ENCODE measurements at regions not wholly inside any gene's neighbourhood (a gene's known extent, or its start where the extent isn't known, plus 50 kb on each side); places are given as distances from the start of the nearest gene placed in this dataset.

DNA sequence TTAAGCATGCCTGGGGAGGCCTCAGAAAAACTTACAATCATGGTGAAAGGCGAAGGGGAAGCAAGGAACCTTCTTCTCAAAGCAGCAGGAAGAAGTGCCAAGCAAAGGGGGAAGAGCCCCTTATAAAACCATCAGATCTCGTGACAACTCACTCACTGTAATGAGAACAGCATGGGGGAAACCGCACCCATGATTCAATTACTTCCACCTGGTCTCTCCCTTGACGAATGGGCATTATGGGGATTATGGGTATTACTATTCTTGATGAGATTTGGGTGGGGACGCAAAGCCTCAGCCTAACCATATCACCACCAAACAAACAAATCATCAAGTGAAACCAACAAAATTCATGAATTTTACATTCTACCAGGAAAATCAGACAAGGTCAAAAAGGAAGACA, 76.7 kb upstream of the TAB3 start:
- H3K4me1 Mint-ChIP-seq, result no peaks in the 10 kb centered on the region
- TF ChIP-seq, protein P1, sequence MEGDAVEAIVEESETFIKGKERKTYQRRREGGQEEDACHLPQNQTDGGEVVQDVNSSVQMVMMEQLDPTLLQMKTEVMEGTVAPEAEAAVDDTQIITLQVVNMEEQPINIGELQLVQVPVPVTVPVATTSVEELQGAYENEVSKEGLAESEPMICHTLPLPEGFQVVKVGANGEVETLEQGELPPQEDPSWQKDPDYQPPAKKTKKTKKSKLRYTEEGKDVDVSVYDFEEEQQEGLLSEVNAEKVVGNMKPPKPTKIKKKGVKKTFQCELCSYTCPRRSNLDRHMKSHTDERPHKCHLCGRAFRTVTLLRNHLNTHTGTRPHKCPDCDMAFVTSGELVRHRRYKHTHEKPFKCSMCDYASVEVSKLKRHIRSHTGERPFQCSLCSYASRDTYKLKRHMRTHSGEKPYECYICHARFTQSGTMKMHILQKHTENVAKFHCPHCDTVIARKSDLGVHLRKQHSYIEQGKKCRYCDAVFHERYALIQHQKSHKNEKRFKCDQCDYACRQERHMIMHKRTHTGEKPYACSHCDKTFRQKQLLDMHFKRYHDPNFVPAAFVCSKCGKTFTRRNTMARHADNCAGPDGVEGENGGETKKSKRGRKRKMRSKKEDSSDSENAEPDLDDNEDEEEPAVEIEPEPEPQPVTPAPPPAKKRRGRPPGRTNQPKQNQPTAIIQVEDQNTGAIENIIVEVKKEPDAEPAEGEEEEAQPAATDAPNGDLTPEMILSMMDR (IDR thresholded peaks at IDR 0.05; ENCODE audit: unreplicated experiment in 3 of 3), result no peak
- no peak overlapping the region for H3K27ac Mint-ChIP-seq
- no peak overlapping the region for H3K4me3 Mint-ChIP-seq
- H3K36me3 Mint-ChIP-seq (ENCODE audit: low read depth), result no peaks in the 10 kb centered on the region
- H3K27me3 Mint-ChIP-seq (ENCODE audit: low read depth), result no peaks in the 10 kb centered on the region
- H3K9me3 Mint-ChIP-seq, result peaks cover 2% of the 10 kb centered on the region

DNA sequence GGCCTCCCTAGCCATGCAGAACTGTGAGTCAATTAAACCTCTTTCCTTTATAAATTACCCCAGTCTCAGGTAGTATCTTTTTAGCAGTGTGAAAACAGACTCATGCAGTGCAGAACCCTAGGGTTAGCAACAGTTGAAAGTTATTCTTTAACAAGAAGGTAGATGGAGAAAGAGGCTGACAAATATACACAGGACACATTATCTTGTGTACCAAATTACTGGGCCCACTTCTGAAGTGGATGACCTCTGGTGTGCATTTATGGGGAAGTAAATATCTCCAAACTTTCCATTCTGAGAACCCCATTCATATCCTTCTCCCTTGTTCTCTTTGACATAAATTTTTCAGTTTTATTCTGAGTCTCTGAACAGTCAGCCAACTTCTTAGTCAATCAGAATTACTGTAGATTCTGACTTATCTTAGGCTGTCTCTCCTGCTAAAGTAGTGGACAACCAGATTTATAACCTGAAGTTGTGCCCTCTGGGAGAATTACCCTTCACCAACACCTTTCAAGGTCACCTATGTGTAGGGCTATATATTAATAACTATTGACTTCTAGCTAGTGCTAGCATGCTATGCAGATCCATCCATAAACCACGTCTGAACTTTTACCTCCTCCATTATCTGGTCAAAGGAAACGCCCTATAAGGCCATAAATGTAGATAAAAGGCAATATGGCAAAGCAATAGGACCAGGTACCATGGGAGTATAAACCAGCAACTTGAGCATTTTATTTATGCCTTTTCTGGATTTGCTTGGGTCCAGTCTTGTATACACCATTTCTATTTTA, 72.5 kb upstream of the TAB3 start:
- no peaks in the 10 kb centered on the region for H3K36me3 Mint-ChIP-seq (ENCODE audit: low read depth)
- H3K27ac Mint-ChIP-seq, result no peak overlapping the region
- no peak overlapping the region for H3K4me3 Mint-ChIP-seq
- no peaks in the 10 kb centered on the region for H3K4me1 Mint-ChIP-seq
- H3K9me3 Mint-ChIP-seq, result peaks cover 7% of the 10 kb centered on the region
- TF ChIP-seq, protein P1 (IDR thresholded peaks at IDR 0.05; ENCODE audit: unreplicated experiment in 3 of 3), result no peak
- H3K27me3 Mint-ChIP-seq (ENCODE audit: low read depth), result no peaks in the 10 kb centered on the region

DNA sequence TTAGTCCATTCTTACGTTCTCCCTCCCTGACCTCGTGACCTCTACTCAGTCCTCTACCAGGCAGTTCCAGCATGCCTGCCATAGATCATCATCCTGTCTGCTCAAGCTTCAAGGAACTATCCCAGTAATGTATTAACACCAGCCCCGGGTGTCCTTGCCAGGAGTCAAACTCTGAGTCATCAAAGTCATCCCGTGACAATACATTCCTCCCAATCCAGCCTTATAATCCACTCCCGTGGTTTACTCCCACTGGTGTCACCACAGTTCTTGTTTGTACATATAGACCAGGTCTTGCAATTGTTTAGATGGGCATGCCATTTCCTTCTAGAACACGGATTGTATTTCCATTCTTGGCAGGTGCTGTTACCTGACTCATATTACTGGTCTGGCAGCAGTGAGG, 68.7 kb upstream of the TAB3 start:
- Mint-ChIP-seq H3K4me1 (no peaks in the 10 kb centered on the region), H3K4me3 (no peak overlapping the region), H3K9me3 (peaks cover 9% of the 10 kb centered on the region), H3K36me3 (ENCODE audit: low read depth) (no peaks in the 10 kb centered on the region), H3K27ac (no peak overlapping the region), H3K27me3 (ENCODE audit: low read depth) (no peaks in the 10 kb centered on the region)
- TF ChIP-seq, protein P1 (IDR thresholded peaks at IDR 0.05; ENCODE audit: unreplicated experiment in 3 of 3), result no peak

DNA sequence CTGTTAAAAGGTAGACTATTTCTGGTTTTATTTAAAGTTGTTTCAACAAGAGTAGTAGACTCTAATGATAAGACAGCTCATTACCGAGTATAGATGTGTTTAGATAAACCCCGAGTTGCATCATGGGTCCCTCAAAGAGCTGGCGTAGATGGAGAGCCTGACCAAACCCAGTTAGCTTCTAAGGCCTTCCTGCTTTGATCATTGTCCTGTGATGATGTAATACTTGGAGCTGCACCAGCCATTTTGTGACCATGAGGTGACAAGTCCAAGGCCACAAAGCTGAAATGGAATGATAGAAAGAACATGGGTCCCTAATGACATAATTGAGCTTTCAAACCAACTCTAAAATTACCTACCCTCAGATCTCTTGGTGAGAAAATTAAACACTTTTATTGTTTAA, 66.6 kb upstream of the TAB3 start:
- TF ChIP-seq, protein P1 (IDR thresholded peaks at IDR 0.05; ENCODE audit: unreplicated experiment in 3 of 3), result no peak
- H3K4me1 Mint-ChIP-seq, result no peaks in the 10 kb centered on the region
- H3K36me3 Mint-ChIP-seq (ENCODE audit: low read depth), result no peaks in the 10 kb centered on the region
- H3K9me3 Mint-ChIP-seq, result peaks cover 18% of the 10 kb centered on the region
- H3K4me3 Mint-ChIP-seq, result no peak overlapping the region
- H3K27ac Mint-ChIP-seq, result no peak overlapping the region
- H3K27me3 Mint-ChIP-seq (ENCODE audit: low read depth), result no peaks in the 10 kb centered on the region

DNA sequence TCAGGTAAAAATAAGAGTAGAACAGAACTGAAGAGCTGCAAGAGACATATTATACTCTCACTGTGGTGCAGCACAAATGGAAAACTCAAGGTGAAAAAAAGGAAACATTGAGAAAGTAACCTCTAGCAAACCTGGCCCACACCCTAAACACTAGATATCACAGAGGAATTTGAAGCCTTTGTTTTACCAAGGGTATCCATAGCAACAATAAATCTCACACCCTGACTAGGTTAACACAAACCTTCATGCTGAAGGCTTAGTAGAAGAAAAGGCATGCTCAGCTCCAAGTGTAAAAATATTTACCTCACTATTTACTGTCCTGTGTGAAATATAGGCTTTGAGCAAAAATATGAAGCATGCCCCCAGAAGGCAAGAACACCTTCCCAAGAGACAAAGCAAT, 61.9 kb upstream of the TAB3 start:
- H3K9me3 Mint-ChIP-seq, result peaks cover 12% of the 10 kb centered on the region
- no peaks in the 10 kb centered on the region for H3K36me3 Mint-ChIP-seq (ENCODE audit: low read depth)
- no peak overlapping the region for H3K27ac Mint-ChIP-seq
- H3K4me3 Mint-ChIP-seq, result no peak overlapping the region
- no peaks in the 10 kb centered on the region for H3K4me1 Mint-ChIP-seq
- H3K27me3 Mint-ChIP-seq (ENCODE audit: low read depth), result no peaks in the 10 kb centered on the region
- TF ChIP-seq, protein P1 (IDR thresholded peaks at IDR 0.05; ENCODE audit: unreplicated experiment in 3 of 3), result no peak

DNA sequence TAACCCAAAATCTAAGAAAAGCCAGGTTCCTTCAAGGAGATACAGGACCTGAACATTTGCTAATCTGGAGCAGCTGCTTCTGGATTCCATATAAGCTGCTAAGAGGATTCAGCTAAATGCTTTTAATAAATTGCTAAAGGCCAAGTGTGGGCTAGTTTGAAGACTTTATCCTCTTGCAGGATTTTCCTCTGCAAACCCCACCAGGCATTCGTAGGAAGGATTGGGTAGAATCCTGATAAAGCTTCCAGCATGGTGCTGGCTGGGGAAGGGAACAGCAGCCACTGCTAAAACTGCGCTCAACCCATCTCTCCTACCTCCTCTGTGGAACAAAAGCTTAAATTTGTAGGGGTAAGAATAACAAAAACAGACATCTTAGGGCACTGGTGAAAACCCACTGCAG, 61.3 kb upstream of the TAB3 start:
- no peaks in the 10 kb centered on the region for H3K4me1 Mint-ChIP-seq
- no peaks in the 10 kb centered on the region for H3K36me3 Mint-ChIP-seq (ENCODE audit: low read depth)
- H3K4me3 Mint-ChIP-seq, result no peak overlapping the region
- H3K27ac Mint-ChIP-seq, result no peak overlapping the region
- H3K27me3 Mint-ChIP-seq (ENCODE audit: low read depth), result no peaks in the 10 kb centered on the region
- peaks cover 12% of the 10 kb centered on the region for H3K9me3 Mint-ChIP-seq
- TF ChIP-seq, protein P1 (IDR thresholded peaks at IDR 0.05; ENCODE audit: unreplicated experiment in 3 of 3), result no peak

All from nephron (organoid).